Skeletal muscle satellite cell (primary cell): ENCODE measurements at regions not wholly inside any gene's neighbourhood (a gene's known extent, or its start where the extent isn't known, plus 50 kb on each side); places are given as distances from the start of the nearest gene placed in this dataset.

Experiments used
- H3K27me3 ChIP-seq: 2 replicates; pipeline ENCODE4 v1.7.0; 2013; ENCODE audit warnings: low read length; ENCODE audit not compliant: control insufficient read depth, insufficient read depth
- H3K36me3 ChIP-seq: 2 replicates; pipeline ENCODE4 v1.7.0; 2013; ENCODE audit warnings: mild to moderate bottlenecking, control low read depth, low read length; ENCODE audit not compliant: insufficient read depth
- H3K4me1 ChIP-seq: 2 replicates; pipeline ENCODE4 v1.7.0; 2013; ENCODE audit warnings: low read length; ENCODE audit not compliant: control insufficient read depth, insufficient read depth
- H3K4me2 ChIP-seq: 2 replicates; pipeline ENCODE4 v1.7.0; 2013; ENCODE audit warnings: mild to moderate bottlenecking, low read length
- H3K4me3 ChIP-seq: 2 replicates; pipeline ENCODE4 v1.7.0; 2013; ENCODE audit warnings: low read length
- H3K9ac ChIP-seq: 2 replicates; pipeline ENCODE4 v1.7.0; 2013; ENCODE audit warnings: mild to moderate bottlenecking, low read depth, low read length, moderate library complexity
- H3K9me3 ChIP-seq: replicated peaks from 2 replicates; pipeline ENCODE4 v1.7.0; 2013; ENCODE audit warnings: mild to moderate bottlenecking, control low read depth, low read length

DNA sequence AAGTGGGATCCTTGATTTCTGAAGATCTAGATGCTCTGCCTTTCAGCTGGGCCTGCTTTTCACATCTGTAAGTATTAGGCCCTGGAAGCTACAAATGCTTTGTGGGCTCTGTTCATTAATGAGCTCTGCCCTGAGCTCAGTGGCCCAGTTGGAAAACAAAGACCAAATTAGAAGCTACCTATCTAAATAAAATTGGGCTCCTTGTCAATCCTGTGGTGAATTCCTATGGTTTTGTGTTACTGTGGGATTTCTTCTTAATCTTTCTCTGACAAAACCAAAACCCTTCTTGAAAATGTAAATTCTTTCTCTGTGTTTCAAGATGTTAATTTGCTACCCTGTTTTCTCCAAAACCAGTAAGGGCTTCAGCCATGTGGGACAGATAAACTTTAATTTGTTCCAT, 219.0 kb upstream of the HS6ST1 start:
- no peaks in the 10 kb centered on the region for H3K36me3 ChIP-seq
- no peaks in the 10 kb centered on the region for H3K27me3 ChIP-seq
- no peaks in the 10 kb centered on the region for H3K4me1 ChIP-seq
- H3K4me2 ChIP-seq = no peak overlapping the region
- H3K9me3 ChIP-seq = no peaks in the 10 kb centered on the region
- H3K9ac ChIP-seq = no peak overlapping the region
- no peak overlapping the region for H3K4me3 ChIP-seq

DNA sequence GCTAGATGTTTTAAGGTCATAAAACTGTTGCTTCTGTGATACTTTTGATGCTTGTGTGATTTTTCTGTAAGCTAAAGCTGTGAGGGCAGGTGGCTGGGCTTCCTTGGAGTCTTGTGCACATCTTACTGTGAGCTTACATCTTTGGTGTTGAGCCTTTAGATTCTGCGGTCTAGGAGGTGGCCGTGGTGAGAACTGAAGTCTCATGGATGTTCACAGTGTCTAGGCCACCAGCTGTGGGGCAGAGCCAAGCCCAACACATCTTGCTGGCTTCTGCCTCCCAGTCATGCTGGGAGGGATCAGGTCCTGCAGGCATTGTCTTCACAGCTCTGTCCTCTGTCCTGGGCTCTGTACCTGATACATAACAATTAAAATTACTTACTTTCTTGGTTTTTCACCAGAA, 219.7 kb upstream of the HS6ST1 start:
- Histone ChIP-seq H3K4me3 (no peak overlapping the region), H3K27me3 (no peaks in the 10 kb centered on the region), H3K36me3 (no peaks in the 10 kb centered on the region), H3K4me2 (no peak overlapping the region), H3K4me1 (no peaks in the 10 kb centered on the region), H3K9me3 (no peaks in the 10 kb centered on the region), H3K9ac (no peak overlapping the region)

GRCh38 chr2:128540670-128541069, 222.0 kb upstream of the HS6ST1 start:
- no peaks in the 10 kb centered on the region for H3K9me3 ChIP-seq
- H3K27me3 ChIP-seq = no peaks in the 10 kb centered on the region
- H3K4me2 ChIP-seq = no peak overlapping the region
- H3K4me1 ChIP-seq = no peaks in the 10 kb centered on the region
- no peaks in the 10 kb centered on the region for H3K36me3 ChIP-seq
- no peak overlapping the region for H3K4me3 ChIP-seq
- no peak overlapping the region for H3K9ac ChIP-seq

- Histone ChIP-seq H3K4me1 (no peaks in the 10 kb centered on the region), H3K27me3 (no peaks in the 10 kb centered on the region), H3K36me3 (no peaks in the 10 kb centered on the region), H3K9me3 (no peaks in the 10 kb centered on the region), H3K4me3 (no peak overlapping the region), H3K9ac (no peak overlapping the region), H3K4me2 (no peak overlapping the region)
Observed at GRCh38 chr2:128541448-128541847, 222.8 kb upstream of the HS6ST1 start.

DNA sequence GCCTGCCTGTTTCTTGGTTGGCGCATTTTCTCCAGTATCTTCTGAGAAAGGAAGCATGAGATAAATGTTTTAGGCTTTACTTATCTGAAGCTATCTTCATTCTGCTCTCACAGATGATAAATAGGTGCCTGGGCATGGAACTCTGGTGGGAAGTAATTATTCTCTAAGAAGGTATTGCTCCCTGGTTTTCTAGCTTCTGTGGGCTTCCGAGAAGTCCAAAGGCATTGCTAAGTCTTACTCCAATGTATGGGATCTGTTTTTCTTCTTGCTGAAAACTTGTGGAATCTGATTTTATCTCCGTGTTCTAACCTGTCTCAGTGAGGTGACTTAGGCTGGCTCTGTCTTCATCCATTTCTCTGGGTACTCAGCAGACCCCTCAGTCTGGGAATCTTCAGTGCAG, 224.4 kb upstream of the HS6ST1 start:
- H3K4me3 ChIP-seq = no peak overlapping the region
- no peaks in the 10 kb centered on the region for H3K27me3 ChIP-seq
- no peak overlapping the region for H3K4me2 ChIP-seq
- H3K9me3 ChIP-seq = no peaks in the 10 kb centered on the region
- H3K9ac ChIP-seq = no peak overlapping the region
- no peaks in the 10 kb centered on the region for H3K36me3 ChIP-seq
- H3K4me1 ChIP-seq = no peaks in the 10 kb centered on the region

GRCh38 chr2:128543646-128544045, 225.0 kb upstream of the HS6ST1 start:
- Histone ChIP-seq H3K27me3 (no peaks in the 10 kb centered on the region), H3K36me3 (no peaks in the 10 kb centered on the region), H3K4me2 (no peak overlapping the region), H3K4me1 (no peaks in the 10 kb centered on the region), H3K4me3 (no peak overlapping the region), H3K9me3 (no peaks in the 10 kb centered on the region), H3K9ac (no peak overlapping the region)

GRCh38 chr2:128544321-128545037, 225.8 kb upstream of the HS6ST1 start:
- Histone ChIP-seq H3K4me1 (no peaks in the 10 kb centered on the region), H3K9ac (no peak overlapping the region), H3K27me3 (no peaks in the 10 kb centered on the region), H3K36me3 (no peaks in the 10 kb centered on the region), H3K4me3 (no peak overlapping the region), H3K4me2 (no peak overlapping the region), H3K9me3 (no peaks in the 10 kb centered on the region)

DNA sequence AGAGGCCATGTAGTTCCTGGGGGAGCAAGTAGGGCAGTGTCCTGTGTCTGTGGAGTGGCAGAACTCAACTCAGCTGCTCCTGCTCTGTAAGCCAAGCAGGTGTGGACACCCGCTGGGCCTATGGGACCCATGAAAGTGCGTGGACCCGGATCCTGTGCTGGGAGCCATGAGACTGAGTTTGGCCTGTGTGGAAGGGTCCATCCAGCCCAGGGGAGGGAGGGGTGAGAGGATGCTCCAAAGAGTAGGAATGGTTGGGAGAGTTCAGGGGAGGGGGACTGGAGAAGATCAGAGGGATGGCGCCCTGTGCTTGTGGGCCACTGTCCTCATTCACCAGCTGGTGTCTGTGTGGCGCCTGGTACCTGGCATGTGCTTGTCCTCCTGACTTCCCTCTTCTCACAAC, 226.4 kb upstream of the HS6ST1 start:
- H3K4me2 ChIP-seq = no peak overlapping the region
- H3K27me3 ChIP-seq = no peaks in the 10 kb centered on the region
- no peaks in the 10 kb centered on the region for H3K36me3 ChIP-seq
- no peaks in the 10 kb centered on the region for H3K4me1 ChIP-seq
- H3K9me3 ChIP-seq = no peaks in the 10 kb centered on the region
- H3K9ac ChIP-seq = no peak overlapping the region
- no peak overlapping the region for H3K4me3 ChIP-seq

GRCh38 chr2:128545829-128546228, 227.2 kb upstream of the HS6ST1 start:
- Histone ChIP-seq H3K4me2 (no peak overlapping the region), H3K4me1 (no peaks in the 10 kb centered on the region), H3K4me3 (no peak overlapping the region), H3K9ac (no peak overlapping the region), H3K36me3 (no peaks in the 10 kb centered on the region), H3K9me3 (no peaks in the 10 kb centered on the region), H3K27me3 (no peaks in the 10 kb centered on the region)

GRCh38 chr2:128547667-128548066, 229.0 kb upstream of the HS6ST1 start:
- H3K9me3 ChIP-seq = no peaks in the 10 kb centered on the region
- no peak overlapping the region for H3K9ac ChIP-seq
- H3K36me3 ChIP-seq = no peaks in the 10 kb centered on the region
- no peak overlapping the region for H3K4me3 ChIP-seq
- no peak overlapping the region for H3K4me2 ChIP-seq
- no peaks in the 10 kb centered on the region for H3K4me1 ChIP-seq
- no peaks in the 10 kb centered on the region for H3K27me3 ChIP-seq

DNA sequence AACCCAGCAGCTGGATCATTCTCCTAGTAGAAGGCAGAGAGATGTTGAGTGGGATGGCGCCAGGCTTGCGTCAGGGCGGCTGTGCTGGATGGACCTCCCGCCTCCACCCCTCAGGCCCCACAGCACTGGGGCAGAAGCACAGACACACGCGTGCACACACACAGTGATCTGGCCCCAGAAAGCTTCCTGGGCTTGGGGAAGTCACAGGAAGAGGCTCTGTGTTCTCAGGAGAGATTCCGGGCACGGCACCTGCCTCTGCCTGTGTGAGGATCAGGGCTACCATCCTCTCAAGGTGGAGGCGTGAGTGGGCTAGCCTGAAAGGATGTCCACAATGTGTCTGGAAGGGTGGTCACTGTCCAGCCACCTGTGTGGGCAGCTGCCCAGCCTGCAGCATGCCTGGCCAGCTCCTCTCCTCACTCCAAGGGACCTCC, 229.8 kb upstream of the HS6ST1 start:
- Histone ChIP-seq H3K27me3 (no peaks in the 10 kb centered on the region), H3K4me1 (no peaks in the 10 kb centered on the region), H3K4me3 (no peak overlapping the region), H3K9ac (no peak overlapping the region), H3K9me3 (no peaks in the 10 kb centered on the region), H3K4me2 (no peak overlapping the region), H3K36me3 (no peaks in the 10 kb centered on the region)

- no peaks in the 10 kb centered on the region for H3K9me3 ChIP-seq
- no peaks in the 10 kb centered on the region for H3K4me1 ChIP-seq
- H3K4me2 ChIP-seq = no peak overlapping the region
- H3K27me3 ChIP-seq = no peaks in the 10 kb centered on the region
- H3K9ac ChIP-seq = no peak overlapping the region
- no peak overlapping the region for H3K4me3 ChIP-seq
- H3K36me3 ChIP-seq = no peaks in the 10 kb centered on the region
Observed at GRCh38 chr2:128549094-128549493, 230.4 kb upstream of the HS6ST1 start.
